ENCODE measurements at regions not wholly inside any gene's neighbourhood (a gene's known extent, or its start where the extent isn't known, plus 50 kb on each side); places are given as distances from the start of the nearest gene placed in this dataset.

- Histone ChIP-seq H3K9me3 (no peaks in the 10 kb centered on the region), H3K27ac (ENCODE audit: low read depth in 2 of 2, low read length in 1 of 2) (no peak overlapping the region), H3F3A (replicated peaks; ENCODE audit: insufficient read depth) (no peaks in the 10 kb centered on the region), H2AFZ (ENCODE audit: low read depth) (no peak overlapping the region), H3K27me3 (ENCODE audit: insufficient read depth) (no peaks in the 10 kb centered on the region), H3K9me2 (no peaks in the 10 kb centered on the region), H3K4me1 (ENCODE audit: control insufficient read depth in 1 of 2, insufficient read depth in 2 of 2, low read depth in 1 of 2, low read length in 1 of 2) (no peaks in the 10 kb centered on the region), H3K9ac (no peak overlapping the region), H3K4me3 (ENCODE audit: low read depth in 2 of 2, low read length in 1 of 2) (no peak overlapping the region), H3K4me2 (no peak overlapping the region), H4K20me1 (ENCODE audit: insufficient read depth) (no peaks in the 10 kb centered on the region), H3K36me3 (replicated peaks in 1 of 2; ENCODE audit: control insufficient read depth in 1 of 2, insufficient read depth in 2 of 2, low read length in 1 of 2) (no peaks in the 10 kb centered on the region), H3K79me2 (ENCODE audit: insufficient read depth) (no peaks in the 10 kb centered on the region)
- DNase-seq, result no peak
- TF ChIP-seq FOXJ3 (CRISPR knock-in tag; IDR thresholded peaks at IDR 0.05), result no peak
- no peak for TF ChIP-seq TAF1 (IDR thresholded peaks at IDR 0.05; ENCODE audit: borderline replicate concordance, low read depth, low read length)
- no peak for TF ChIP-seq MXI1 (IDR thresholded peaks at IDR 0.05; ENCODE audit: low read depth, low read length)
- TF ChIP-seq YY1 (IDR thresholded peaks at IDR 0.05; ENCODE audit: low read depth), result no peak
- no peak for TF ChIP-seq RCOR1 (IDR thresholded peaks at IDR 0.05; ENCODE audit: low read length)
- TF ChIP-seq GATA2 (CRISPR knock-in tag; IDR thresholded peaks at IDR 0.05), result no peak
- TF ChIP-seq RFX5 (IDR thresholded peaks at IDR 0.05; ENCODE audit: low read length), result no peak
- CTCF ChIA-PET, result interaction anchor here (0.8 kb wide), 1 partner anchor 72 kb away, joined by 3 read pairs; no protein-coding TSS in a partner anchor
- 8% methylated on average over 5 of the region's 5 CpGs for WGBS (ENCODE audit: low lambda C conversion rate)
- POLR2A ChIA-PET, result no interaction called here
Measured at GRCh38 chr14:53668897-53669296, 287.7 kb downstream of the BMP4 start.

GRCh38 chr14:53663709-53664108, 292.9 kb downstream of the BMP4 start:
- Histone ChIP-seq H3K36me3 (replicated peaks in 1 of 2; ENCODE audit: control insufficient read depth in 1 of 2, insufficient read depth in 2 of 2, low read length in 1 of 2) (no peaks in the 10 kb centered on the region), H3K27me3 (ENCODE audit: insufficient read depth) (no peaks in the 10 kb centered on the region), H3K79me2 (ENCODE audit: insufficient read depth) (no peaks in the 10 kb centered on the region), H3K4me1 (ENCODE audit: control insufficient read depth in 1 of 2, insufficient read depth in 2 of 2, low read depth in 1 of 2, low read length in 1 of 2) (no peaks in the 10 kb centered on the region), H3K4me2 (no peak overlapping the region), H3F3A (replicated peaks; ENCODE audit: insufficient read depth) (no peaks in the 10 kb centered on the region), H4K20me1 (ENCODE audit: insufficient read depth) (no peaks in the 10 kb centered on the region), H3K9me3 (no peaks in the 10 kb centered on the region), H3K9me2 (no peaks in the 10 kb centered on the region), H3K9ac (no peak overlapping the region), H3K27ac (ENCODE audit: low read depth in 2 of 2, low read length in 1 of 2) (no peak overlapping the region), H3K4me3 (ENCODE audit: low read depth in 2 of 2, low read length in 1 of 2) (no peak overlapping the region; a peak in 1 of 4 replicates), H2AFZ (ENCODE audit: low read depth) (no peak overlapping the region)
- ChIA-PET POLR2A (no interaction called here), CTCF (no interaction called here)
- TF ChIP-seq CTCF (IDR thresholded peaks at IDR 0.05) (0 out of 2 replicates have a peak, but pooled peaks have one; percentile 26), NFIC (IDR thresholded peaks at IDR 0.05; ENCODE audit: borderline replicate concordance) (no peak)
- 8% methylated on average over 3 of the region's 3 CpGs for WGBS (ENCODE audit: low lambda C conversion rate)
- DNase-seq, result no peak

DNA sequence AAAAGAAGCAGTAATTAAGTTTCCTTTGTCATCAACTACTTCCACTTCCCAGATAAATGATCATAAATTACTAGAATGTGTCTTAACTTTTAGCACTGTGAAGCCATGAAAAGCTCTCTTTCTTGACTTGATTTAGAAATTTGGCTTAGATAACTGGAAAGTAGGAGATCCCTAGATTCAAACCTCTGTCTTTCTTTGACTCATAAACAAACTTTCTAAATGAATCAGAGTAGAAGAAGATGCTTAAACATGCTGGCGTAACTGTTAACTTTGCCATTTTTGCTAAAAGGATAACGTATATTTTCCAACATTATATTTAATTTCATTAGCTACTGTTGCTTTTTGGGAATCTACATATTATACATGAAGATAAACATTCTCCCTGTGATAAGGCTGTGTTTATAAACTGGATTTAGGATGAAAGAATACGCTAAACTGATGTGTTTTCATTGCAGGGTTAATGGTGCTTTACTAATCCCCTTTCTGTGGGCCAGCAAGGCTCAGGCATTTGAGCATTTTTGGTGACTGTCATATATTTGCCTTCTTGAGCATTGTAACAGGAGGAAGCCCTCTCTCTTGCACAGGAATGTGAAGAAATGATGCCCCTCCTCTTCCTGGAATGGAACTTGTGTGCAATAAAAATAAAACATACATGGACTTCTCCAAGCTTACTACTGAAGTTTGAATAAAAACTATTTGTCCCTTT, 301.4 kb downstream of the BMP4 start:
- WGBS (ENCODE audit: low lambda C conversion rate), result 21% methylated on average over 3 of the region's 3 CpGs
- no peaks in the 10 kb centered on the region for H3K9me2 ChIP-seq
- no peaks in the 10 kb centered on the region for H3K4me1 ChIP-seq (ENCODE audit: control insufficient read depth in 1 of 2, insufficient read depth in 2 of 2, low read depth in 1 of 2, low read length in 1 of 2)
- H3K9ac ChIP-seq, result no peak overlapping the region
- H3K4me2 ChIP-seq, result no peak overlapping the region
- ChIA-PET CTCF (interaction anchor here (1.1 kb wide), 1 partner anchor 693 kb away, joined by 4 read pairs; no protein-coding TSS in a partner anchor), POLR2A (no interaction called here)
- TF ChIP-seq EZH2phosphoT487 (IDR thresholded peaks at IDR 0.05; ENCODE audit: borderline replicate concordance, low read depth), result no peak
- no peak for TF ChIP-seq ELF1 (IDR thresholded peaks at IDR 0.05)
- TF ChIP-seq, protein P1, sequence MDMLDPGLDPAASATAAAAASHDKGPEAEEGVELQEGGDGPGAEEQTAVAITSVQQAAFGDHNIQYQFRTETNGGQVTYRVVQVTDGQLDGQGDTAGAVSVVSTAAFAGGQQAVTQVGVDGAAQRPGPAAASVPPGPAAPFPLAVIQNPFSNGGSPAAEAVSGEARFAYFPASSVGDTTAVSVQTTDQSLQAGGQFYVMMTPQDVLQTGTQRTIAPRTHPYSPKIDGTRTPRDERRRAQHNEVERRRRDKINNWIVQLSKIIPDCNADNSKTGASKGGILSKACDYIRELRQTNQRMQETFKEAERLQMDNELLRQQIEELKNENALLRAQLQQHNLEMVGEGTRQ (IDR thresholded peaks at IDR 0.05; ENCODE audit: borderline replicate concordance, low read depth, low read length), result no peak
- TF ChIP-seq RXRA (IDR thresholded peaks at IDR 0.05; ENCODE audit: borderline replicate concordance, low read depth), result no peak
- no peaks in the 10 kb centered on the region for H3K36me3 ChIP-seq (replicated peaks in 1 of 2; ENCODE audit: control insufficient read depth in 1 of 2, insufficient read depth in 2 of 2, low read length in 1 of 2)
- no peaks in the 10 kb centered on the region for H3K79me2 ChIP-seq (ENCODE audit: insufficient read depth)
- H4K20me1 ChIP-seq (ENCODE audit: insufficient read depth), result no peaks in the 10 kb centered on the region
- H3K27me3 ChIP-seq (ENCODE audit: insufficient read depth), result no peaks in the 10 kb centered on the region
- no peak overlapping the region for H3K27ac ChIP-seq (ENCODE audit: low read depth in 2 of 2, low read length in 1 of 2)
- DNase-seq, result no peak
- H3K9me3 ChIP-seq, result no peaks in the 10 kb centered on the region
- no peak overlapping the region for H2AFZ ChIP-seq (ENCODE audit: low read depth)
- H3K4me3 ChIP-seq (ENCODE audit: low read depth in 2 of 2, low read length in 1 of 2), result no peak overlapping the region
- H3F3A ChIP-seq (replicated peaks; ENCODE audit: insufficient read depth), result no peaks in the 10 kb centered on the region
